ENCODE measurements at regions not wholly inside any gene's neighbourhood (a gene's known extent, or its start where the extent isn't known, plus 50 kb on each side); places are given as distances from the start of the nearest gene placed in this dataset.
"Not testable (repeated sequence)": the region's sequence is repeated elsewhere in the genome, so short reads cannot be mapped to it uniquely, and the experiment has no call there.

DNA sequence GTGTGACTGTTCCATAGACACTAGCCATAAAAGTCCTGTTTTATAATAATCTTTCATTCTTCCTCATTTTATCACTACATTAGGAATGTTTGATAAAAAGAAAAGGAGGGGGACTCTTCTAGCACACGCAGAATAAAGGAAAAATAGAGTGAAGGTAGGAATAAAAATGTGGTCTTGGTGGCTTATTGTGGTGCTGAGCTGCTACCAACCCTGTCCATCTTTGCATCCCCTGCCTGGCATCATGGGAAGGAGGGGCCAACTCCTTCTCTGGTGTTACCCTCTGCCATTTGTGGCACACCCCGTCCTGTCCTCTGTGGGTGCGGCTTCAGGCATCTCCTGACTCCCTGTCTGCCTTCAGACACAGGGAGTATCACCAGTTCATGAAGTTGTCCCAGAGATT, 104.9 kb upstream of the ZNF536 start:
- DNase-seq (ENCODE audit: low read depth in 2 of 2): no peak

DNA sequence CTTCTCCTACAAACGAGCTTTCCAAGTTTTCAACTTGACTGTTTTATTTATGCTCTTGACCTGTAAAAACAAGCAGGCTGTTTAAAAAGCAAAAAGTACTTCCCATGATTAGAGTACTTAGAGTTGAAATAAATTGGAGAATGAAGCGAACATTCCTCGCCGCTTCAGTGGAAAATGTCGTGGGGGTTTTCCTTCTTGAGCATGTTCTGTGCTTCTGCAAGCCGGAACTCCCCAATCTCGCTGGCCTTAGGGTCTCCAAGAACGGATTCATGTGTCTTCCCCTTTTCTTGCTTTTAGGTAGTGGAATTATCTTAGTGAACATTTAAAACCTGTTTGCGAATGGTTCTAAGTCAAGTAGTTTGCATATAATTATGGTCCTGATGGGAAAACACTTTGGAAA, 103.6 kb upstream of the ZNF536 start:
- no peak for DNase-seq (ENCODE audit: low read depth in 2 of 2)

DNA sequence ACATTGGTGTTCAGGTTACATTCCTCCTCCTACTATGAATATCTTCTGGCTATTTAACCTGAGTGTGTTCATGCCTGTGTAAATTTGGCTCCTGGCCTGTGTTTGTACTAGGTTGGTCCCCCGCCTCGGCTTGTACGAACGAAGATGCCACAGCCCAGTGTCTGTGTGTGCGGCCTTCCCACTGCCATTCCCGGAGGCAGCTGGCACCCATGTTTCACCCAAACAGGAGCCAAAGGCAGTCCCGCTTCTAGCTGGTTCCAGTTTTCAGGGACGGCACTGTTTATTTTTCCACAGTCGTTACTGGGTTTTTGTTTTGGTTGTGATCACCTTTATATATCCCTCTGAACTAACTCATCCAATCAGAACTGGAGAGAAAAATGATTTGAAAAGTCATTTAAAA, 102.5 kb upstream of the ZNF536 start:
- DNase-seq (ENCODE audit: low read depth in 2 of 2): no peak

DNA sequence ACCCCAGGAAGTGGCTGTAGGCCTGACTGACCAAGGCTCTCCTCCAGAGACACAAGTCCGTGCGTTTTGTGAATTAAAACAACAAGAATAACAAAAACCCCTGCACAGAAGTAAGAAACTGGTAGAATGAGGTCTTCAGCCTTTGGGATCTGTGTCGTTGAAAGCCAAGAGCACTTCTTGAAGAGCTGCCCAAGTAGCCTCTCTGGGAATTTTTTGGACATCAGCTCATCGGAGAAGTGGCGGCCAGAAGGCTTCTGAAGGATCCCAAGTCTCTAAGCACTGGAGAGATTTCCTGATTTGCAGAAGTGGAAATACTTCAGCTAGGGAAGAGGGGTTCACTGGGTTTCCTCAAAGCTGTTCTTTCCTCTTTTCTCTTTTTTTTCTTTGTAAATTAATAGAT, 100.4 kb upstream of the ZNF536 start:
- DNase-seq (ENCODE audit: low read depth in 2 of 2): no peak

DNA sequence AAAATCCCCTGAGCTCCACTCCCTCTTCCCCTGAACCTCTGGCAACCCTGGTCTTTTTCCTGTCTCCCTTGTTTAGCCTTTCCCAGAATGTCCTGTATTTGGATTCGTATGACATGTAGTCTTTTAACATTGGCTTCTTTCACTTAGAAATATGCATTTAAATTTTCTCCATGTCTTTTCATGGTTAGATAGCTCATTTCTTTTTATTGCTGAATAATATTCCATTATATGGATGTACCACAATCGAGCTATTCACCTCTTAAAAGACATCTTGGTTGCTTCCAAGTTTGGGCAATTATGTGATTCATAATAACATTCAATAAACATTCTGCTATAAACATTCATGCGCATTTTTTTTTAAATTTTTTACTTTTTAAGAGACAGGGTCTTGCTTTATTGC, 99.6 kb upstream of the ZNF536 start:
- DNase-seq (ENCODE audit: low read depth in 2 of 2): no peak

DNA sequence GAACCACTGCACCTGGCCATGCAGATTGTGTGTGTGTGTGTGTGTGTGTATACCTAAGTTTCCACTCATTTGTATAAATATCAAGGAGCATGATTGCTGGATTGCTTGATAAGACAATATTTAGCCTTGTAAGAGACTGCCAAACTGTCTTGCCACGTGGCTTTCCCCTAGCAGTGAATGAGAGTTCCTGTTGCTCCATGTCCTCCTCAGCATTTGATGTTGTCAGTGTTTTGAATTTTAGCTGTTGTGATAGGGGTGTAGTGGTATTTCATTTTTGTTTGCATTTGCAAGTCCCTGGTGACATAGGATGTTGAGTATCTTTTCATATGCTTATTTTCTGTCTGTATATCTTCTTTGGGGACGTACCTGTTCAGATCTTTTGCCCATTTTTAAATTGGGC, 99.0 kb upstream of the ZNF536 start:
- DNase-seq (ENCODE audit: low read depth in 2 of 2): no peak

DNA sequence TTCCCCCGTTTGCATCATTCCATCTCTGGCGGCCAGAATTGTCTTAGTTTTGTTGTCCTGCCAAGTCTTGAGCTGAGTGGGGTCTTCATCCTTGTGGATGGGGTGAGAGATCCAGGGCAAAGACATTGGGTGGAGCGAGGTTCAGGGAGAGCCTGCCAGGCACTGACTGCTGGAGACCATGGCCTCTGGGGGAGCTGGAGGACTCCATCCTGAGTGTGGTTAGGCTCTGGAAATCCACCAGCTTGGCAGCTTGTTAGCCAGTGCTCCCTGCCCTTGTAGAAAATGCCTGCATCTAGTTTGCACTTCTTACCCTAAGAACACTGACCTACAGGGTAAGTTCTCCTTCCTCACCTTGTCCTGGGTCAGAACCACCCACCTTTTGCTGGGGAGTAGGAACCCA, 97.2 kb upstream of the ZNF536 start:
- DNase-seq (ENCODE audit: low read depth in 2 of 2): no peak

DNA sequence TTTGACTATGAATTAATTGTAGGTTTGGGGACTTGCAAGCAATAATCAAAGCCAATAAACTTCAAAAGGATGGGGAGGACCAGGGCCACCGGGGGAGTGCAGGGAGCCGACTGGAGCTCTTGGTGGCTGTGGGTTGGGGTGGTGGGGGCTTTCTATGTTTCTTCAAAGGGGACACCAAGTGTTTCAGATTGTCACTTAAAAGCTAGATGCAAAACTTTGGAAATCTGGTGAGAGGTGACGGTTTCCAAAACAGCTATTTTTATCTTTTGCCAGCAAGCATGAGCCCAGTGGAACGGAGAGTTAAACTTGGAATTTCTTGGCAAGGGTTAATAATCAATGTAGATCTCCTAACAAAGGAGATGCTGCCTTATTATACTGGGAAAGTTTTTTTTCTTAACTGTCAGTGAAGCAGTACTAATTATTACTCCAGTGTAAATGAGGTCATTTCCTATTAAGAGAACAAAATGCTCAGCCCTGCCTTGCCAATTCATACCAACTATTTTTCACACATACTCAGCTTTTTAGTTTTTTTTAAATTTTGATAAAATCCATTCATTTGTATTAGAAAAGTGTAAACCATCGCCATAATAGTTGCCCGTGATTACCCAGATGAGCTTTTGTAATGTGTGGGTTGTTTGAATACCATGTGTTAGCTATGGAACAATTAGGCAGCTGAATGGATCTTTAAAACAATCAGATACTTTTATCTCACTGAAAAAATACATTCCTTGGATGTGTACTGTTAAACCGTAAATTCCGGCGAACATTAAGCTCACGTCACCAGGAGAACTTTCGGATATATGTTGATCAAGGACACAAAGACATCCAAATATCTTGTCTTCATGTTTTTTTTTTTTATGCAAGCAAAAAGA, 95.9 kb upstream of the ZNF536 start:
- DNase-seq (ENCODE audit: low read depth in 2 of 2): no peak

DNA sequence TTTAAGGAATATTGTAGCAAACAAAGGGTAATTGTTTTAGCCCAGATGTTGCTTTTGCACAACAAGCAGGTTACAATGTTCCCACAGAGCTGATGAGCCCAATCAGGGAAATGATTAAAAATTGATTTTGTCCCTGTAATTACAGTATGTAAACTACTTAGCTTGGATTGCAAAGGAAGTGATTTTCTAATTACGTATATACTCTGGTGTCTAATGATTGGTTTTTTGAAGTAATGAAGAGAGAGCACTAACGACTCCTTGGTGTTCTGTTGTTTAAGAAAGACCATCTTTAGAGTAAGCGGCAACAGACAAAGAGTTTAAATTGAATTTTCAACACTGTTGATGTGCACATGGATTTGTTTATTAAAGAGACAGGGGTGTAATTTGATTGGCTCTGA, 95.3 kb upstream of the ZNF536 start:
- DNase-seq (ENCODE audit: low read depth in 2 of 2): no peak

DNA sequence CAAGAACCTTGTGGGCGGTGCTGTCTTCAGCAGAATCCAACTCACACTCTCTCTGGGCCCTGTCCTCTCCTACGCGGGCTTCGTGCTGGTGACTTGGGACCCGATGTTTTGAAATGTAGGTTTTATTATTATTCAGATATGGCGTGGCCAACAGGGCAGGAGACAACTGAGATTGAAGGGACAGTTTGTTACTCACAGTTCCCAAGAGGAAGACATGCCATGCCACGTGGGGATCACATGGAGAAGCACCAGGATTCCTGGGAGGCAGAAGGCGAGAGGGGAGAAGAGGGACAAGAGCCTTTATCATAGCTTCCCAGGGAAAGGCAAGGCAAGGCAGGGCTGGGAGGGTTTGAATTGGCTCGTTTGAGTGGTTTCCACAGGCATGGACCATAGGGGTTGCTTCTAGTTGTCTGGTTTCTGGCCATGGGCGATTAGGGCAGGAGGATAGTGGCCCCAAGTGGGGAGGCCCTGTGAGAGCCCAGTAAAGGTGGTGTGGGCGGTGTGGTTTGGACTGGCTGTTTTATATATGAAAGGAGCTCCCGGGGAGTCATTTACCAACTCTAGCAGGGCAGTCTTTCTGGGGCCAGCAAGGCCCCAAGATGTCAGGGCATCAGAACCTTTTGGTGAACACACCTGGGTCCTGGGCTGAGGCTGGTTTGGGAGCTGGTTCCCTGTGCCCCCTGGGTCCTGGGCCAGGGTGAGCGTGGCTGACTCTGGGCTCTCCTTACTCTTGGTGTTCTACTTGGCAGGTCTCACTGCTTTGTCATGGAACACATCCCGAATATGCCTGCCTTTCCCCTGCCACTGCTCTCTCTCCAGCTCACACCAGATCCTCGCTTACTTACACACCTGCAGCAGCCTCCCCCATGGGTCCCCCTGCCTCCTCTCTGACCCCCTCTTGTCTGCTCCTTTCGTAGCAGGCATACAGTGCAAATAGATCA, 94.0 kb upstream of the ZNF536 start:
- no peak for DNase-seq (ENCODE audit: low read depth in 2 of 2)

DNA sequence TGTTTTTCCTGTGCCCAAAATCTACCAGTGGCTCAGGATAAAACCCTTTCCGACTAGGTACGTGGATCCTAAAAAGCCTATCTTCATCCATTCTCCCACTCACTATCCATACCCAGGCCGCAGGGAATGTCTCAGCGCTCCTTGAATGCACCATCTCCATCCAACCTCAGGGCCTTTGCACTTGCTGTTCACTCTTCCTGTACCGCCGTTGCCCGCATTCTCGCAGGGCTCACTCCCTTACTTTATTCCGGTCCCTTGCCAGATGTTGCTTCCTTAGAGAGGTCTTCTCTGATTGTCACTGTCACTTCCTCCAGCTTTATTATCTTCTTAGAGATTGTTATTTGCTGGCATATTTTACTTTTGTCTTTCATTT, 93.3 kb upstream of the ZNF536 start:
- DNase-seq (ENCODE audit: low read depth in 2 of 2): no peak

DNA sequence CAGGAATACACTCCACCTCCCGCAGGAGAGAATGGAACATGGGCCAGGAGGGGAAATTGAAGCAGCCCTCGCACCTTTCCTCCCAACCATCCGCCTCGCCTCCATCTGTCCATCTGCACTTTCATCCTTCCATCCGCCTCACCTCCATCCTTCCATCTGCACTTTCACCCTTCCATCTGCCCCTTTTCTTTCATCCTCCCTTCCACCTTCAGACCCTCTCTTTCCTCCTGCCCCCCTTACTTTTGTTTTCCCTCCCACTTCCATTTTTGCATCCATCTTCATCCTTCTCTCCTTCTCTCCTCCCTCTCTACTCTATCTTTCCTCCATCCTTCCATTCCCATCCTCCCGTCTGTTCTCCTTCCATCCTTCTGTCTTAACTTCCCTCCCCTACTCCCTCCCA, 92.2 kb upstream of the ZNF536 start:
- DNase-seq (ENCODE audit: low read depth in 2 of 2): no peak

DNA sequence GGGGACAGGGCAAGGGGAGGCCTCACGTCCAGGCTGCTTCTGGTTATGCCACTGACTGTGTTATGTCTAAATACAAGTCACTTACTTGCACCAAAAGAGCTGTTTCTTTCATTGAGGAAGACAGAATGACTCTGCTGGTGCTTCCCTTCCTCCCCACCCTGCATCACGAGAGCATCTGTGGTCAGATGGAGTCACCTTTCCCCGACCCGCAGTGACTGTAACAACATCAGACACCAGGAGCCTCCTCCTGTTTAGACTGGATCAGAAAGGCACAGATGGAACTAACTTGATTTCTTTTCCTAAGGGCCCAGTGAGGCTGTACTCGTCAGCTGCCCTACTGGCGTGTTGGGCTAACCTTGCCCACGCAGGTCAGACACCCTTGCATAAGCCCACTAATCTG, 90.3 kb upstream of the ZNF536 start:
- DNase-seq (ENCODE audit: low read depth in 2 of 2): no peak

DNA sequence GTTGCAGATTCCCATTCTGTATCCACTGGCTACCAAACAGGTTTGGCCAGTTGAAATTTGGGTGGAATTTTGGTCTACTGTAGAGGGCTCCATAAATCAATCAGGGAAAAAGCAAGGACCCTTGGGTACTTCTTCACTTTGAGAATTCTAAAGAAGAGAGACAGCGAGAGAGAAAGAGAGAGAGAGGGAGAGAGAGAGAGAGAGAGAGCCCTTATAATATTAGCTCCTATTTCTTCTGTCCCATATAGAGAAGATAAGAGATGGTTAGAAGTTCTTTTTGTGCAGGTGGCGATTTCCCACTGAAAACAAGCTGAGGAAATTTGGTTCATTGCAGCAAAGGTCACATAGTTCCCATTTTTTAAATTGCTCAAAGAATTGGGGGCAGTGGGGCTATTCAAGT, 88.6 kb upstream of the ZNF536 start:
- DNase-seq (ENCODE audit: low read depth in 2 of 2): no peak

DNA sequence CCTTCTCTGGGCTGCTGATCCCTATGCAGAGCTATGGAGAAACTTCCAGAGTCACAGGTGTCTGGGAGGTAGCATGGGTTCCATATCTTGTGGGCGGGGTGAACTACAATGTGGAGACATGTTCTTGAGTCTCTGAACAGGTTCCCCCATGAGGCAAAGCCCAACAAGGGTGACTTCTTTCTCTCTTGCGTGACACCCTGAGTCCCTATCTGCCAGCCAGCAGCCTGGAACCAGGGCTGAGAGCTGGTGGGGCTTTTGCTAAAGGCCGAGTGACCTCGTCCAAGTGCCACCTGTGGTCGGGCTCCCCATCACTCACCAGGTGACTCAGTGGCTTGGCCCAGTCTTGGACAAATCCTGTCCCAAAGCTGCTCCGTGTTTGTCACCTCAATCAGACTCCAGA, 88.0 kb upstream of the ZNF536 start:
- DNase-seq (ENCODE audit: low read depth in 2 of 2): no peak

DNA sequence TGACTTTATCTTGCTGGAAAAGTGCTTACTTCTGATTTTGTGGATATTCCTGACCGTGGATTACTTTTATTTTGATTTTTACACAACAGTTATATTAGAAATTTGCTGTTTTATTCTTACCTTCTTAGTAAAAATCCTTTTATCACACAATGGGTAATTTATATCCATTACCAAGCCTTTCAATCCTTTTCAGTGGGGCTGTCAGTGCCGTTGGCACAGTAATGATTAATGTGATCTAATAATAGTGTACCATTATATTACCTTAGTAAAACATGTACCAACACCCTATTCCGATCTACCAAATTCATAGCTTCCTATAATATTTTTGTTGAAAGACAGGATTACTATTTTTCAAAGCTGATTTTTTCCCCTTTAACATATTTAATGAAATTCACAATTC, 87.3 kb upstream of the ZNF536 start:
- DNase-seq (ENCODE audit: low read depth in 2 of 2): no peak

DNA sequence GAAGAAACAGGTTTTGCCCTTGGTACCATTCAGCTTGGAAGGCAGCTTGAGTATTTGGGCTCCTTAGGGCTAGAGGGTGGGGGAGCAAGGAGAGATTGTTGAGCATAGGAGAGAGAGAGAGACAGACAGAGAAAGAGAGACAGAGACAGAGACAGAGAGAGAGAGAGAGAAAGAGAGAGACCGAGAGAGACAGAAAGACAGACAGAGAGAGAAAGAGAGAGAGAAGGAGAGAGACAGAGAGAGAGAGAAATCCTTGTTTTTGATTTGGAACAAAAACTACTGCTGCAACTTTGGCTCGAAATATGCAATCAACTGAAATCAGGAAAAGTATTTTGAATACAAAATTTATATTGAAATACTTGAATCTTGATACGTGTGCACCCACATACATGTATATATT, 85.8 kb upstream of the ZNF536 start:
- DNase-seq (ENCODE audit: low read depth in 2 of 2): no peak

DNA sequence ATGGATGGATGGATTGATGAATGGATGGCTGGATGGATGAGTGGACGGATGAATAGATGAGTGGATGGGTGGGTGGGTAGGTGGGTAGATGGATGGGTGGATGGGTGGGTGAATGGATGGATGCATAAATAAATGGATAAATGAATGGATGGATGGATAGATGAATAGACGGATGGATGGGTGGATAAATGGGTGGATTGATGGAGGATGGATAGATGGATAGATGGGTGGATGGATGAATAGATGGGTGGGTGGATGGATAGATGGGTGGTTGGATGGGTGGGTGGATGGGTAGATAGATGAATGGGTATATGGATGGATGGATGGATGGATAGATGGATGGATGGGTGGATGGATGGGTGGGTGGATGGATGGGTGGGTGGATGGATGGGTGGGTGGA, 84.9 kb upstream of the ZNF536 start:
- no peak for DNase-seq (ENCODE audit: low read depth in 2 of 2)

DNA sequence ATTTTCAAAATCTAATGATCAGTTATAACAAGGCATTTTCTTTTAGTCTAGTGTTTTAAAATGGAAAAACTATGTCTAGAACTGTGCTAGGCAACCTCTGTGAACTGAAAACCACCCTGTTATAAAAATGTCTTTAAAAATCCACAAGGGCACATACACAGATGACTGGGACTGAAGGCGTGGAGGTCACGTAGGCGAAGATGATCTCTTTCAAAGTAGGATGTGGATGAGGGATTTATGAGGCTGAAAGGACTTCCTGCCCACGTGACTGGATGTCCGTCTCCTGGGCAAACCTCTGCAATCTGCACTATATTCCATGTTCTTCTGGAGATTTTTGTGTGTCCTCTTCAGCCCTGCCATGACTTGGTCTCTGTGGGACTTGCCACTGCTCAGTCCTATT, 84.2 kb upstream of the ZNF536 start:
- no peak for DNase-seq (ENCODE audit: low read depth in 2 of 2)

DNA sequence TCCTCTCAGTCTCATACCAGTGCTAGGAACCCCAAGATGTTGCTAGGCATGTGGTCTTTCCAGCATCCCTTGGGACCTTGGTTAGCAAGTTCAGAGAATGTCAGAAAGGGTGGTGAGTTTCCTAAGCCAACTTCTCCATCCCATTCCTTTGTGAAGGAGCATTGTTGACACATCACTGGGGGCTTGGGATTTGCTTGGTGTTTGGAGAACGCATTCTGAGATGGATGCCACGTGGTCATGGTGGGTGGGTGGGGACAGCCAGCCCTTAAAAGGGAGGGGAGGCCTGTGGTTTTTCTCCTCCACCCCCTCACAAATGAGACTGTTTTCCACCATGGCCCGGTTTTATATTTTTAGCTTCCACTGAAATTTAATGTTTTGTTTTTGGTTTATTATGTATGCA, 83.3 kb upstream of the ZNF536 start:
- DNase-seq (ENCODE audit: low read depth in 2 of 2): no peak

DNA sequence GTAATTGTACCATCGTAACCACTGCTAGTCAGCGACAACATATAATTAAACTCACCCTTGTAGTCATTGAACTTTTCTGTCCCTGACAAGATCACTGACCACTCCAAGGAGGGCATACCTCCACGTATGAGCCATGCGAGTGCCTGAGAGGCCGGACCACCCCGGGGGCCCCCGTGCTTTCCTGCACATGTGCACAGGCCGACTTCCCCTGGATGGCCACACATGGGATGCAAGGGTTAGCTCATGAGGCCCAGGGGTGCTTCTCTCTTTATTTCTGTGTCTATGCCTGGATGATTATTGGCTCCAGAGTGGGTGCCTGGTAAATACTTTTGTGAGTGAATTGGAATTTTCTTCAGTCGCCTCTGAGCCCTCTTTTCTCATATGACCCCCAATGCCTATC, 82.8 kb upstream of the ZNF536 start:
- DNase-seq (ENCODE audit: low read depth in 2 of 2): no peak

DNA sequence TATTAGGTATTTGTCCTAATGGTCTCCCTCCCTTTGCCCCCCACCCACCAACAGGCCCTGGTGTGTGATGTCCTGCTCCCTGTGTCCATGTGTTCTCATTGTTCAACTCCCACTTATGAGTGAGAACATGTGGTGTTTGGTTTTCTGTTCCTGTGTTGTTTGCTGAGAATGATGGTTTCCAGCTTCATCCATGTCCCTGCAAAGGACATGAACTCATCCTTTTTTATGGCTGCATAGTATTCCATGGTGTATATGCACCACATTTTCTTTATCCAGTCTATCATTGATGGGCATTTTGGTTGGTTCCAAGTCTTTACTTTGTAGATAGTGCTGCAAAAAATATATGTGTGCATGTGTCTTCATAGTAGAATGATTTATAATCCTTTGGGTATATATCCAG, 81.4 kb upstream of the ZNF536 start:
- not testable (repeated sequence) for DNase-seq (ENCODE audit: low read depth in 2 of 2)

Measured in dermis microvascular lymphatic vessel endothelial cell (primary cell).